ENCODE measurements at regions not wholly inside any gene's neighbourhood (a gene's known extent, or its start where the extent isn't known, plus 50 kb on each side); places are given as distances from the start of the nearest gene placed in this dataset.

DNA sequence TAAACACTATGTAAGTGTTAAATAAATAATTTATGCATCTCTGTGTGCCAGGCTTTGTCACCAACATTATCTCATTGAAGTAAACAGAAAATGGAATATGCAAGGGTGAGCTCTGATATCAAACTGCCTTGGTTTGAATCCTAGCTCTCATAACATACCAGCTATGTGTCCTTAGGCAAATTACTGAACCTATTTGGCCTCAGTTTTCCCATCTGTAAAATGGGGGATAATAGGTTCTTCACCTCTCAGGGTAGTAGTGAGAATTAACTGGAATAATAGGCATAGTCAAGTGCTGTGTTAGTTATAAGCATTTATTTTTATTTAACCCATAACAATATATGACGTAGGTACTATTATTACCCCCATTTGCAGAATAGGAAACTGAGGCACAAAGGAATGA is 190.8 kb upstream of the SRRM4 start:
- no peak for TF ChIP-seq EZH2 (IDR thresholded peaks at IDR 0.05; ENCODE audit: borderline replicate concordance, low read depth, low read length, severe bottlenecking)
- TF ChIP-seq, protein P1, sequence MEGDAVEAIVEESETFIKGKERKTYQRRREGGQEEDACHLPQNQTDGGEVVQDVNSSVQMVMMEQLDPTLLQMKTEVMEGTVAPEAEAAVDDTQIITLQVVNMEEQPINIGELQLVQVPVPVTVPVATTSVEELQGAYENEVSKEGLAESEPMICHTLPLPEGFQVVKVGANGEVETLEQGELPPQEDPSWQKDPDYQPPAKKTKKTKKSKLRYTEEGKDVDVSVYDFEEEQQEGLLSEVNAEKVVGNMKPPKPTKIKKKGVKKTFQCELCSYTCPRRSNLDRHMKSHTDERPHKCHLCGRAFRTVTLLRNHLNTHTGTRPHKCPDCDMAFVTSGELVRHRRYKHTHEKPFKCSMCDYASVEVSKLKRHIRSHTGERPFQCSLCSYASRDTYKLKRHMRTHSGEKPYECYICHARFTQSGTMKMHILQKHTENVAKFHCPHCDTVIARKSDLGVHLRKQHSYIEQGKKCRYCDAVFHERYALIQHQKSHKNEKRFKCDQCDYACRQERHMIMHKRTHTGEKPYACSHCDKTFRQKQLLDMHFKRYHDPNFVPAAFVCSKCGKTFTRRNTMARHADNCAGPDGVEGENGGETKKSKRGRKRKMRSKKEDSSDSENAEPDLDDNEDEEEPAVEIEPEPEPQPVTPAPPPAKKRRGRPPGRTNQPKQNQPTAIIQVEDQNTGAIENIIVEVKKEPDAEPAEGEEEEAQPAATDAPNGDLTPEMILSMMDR (IDR thresholded peaks at IDR 0.05; ENCODE audit: borderline replicate concordance, extremely low read depth, low read length, poor library complexity, severe bottlenecking), result no peak
